ENCODE measurements at regions not wholly inside any gene's neighbourhood (a gene's known extent, or its start where the extent isn't known, plus 50 kb on each side); places are given as distances from the start of the nearest gene placed in this dataset.

DNA sequence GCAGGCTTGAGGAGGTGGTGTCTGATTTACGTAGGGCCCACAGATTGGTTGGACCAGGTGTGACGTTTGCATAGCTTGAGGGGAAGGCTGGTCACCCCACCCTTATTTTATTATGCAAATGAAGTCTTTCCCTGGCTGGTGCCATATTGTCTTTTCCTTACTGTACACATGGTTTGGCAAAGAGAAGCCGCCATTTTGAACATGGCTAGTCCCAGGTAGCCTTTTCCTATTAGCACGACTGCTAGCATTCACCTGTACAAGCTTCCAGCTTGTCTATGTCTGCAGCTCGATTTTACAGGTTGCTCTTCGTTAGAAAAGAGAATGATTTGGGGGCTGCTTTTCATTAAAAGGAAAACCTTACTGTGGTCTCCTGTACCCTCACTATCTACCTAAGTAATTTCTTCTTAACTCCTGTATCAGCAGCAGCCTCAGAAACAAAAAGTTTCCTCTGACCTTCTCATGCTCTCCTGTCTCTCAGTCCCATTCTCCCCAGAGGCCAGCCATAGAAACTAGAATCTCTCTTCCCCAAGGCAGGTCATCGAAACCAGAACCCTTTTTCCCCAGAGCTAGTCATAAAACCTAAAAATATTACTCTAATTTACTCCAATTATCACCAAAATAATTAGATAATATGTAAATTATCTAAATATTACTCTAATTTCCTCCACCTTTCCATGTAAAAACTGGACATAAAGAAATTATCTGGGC lies 151.8 kb downstream of the B3GNT2 start:
- no peaks in the 10 kb centered on the region for H3K4me1 ChIP-seq (ENCODE audit: control insufficient read depth, insufficient read depth, low read length)
- ChIA-PET POLR2A (no interaction called here), CTCF (no interaction called here)
- in situ Hi-C loops (cut with HindIII; ENCODE audit: low pct_unique_long_range_greater_than_20kb, low sequenced_read_pairs) (no loop called here), intact Hi-C loops (cut with micrococcal nuclease; ENCODE audit: unreplicated experiment) (no loop called here)
- H3K27ac ChIP-seq (ENCODE audit: low read length): no peak overlapping the region
- no peak for ATAC-seq
- no TSS peak for BruUV-seq (replicated peaks)
- TF ChIP-seq POLR2AphosphoS5 (IDR thresholded peaks at IDR 0.05; ENCODE audit: low read depth, low read length): no peak
- TF ChIP-seq TCF7L2 (IDR thresholded peaks at IDR 0.05; ENCODE audit: low read depth, low read length): no peak
- TF ChIP-seq, protein P1, sequence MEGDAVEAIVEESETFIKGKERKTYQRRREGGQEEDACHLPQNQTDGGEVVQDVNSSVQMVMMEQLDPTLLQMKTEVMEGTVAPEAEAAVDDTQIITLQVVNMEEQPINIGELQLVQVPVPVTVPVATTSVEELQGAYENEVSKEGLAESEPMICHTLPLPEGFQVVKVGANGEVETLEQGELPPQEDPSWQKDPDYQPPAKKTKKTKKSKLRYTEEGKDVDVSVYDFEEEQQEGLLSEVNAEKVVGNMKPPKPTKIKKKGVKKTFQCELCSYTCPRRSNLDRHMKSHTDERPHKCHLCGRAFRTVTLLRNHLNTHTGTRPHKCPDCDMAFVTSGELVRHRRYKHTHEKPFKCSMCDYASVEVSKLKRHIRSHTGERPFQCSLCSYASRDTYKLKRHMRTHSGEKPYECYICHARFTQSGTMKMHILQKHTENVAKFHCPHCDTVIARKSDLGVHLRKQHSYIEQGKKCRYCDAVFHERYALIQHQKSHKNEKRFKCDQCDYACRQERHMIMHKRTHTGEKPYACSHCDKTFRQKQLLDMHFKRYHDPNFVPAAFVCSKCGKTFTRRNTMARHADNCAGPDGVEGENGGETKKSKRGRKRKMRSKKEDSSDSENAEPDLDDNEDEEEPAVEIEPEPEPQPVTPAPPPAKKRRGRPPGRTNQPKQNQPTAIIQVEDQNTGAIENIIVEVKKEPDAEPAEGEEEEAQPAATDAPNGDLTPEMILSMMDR (IDR thresholded peaks at IDR 0.05): no peak
- TF ChIP-seq, protein P2, sequence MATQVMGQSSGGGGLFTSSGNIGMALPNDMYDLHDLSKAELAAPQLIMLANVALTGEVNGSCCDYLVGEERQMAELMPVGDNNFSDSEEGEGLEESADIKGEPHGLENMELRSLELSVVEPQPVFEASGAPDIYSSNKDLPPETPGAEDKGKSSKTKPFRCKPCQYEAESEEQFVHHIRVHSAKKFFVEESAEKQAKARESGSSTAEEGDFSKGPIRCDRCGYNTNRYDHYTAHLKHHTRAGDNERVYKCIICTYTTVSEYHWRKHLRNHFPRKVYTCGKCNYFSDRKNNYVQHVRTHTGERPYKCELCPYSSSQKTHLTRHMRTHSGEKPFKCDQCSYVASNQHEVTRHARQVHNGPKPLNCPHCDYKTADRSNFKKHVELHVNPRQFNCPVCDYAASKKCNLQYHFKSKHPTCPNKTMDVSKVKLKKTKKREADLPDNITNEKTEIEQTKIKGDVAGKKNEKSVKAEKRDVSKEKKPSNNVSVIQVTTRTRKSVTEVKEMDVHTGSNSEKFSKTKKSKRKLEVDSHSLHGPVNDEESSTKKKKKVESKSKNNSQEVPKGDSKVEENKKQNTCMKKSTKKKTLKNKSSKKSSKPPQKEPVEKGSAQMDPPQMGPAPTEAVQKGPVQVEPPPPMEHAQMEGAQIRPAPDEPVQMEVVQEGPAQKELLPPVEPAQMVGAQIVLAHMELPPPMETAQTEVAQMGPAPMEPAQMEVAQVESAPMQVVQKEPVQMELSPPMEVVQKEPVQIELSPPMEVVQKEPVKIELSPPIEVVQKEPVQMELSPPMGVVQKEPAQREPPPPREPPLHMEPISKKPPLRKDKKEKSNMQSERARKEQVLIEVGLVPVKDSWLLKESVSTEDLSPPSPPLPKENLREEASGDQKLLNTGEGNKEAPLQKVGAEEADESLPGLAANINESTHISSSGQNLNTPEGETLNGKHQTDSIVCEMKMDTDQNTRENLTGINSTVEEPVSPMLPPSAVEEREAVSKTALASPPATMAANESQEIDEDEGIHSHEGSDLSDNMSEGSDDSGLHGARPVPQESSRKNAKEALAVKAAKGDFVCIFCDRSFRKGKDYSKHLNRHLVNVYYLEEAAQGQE (IDR thresholded peaks at IDR 0.05; ENCODE audit: insufficient read depth in 1 of 2, low read depth in 2 of 2, low read length in 1 of 2): no peak
- TF ChIP-seq SIN3A (IDR thresholded peaks at IDR 0.05; ENCODE audit: borderline replicate concordance, insufficient read depth, low read depth, low read length): no peak
- H3K9me3 ChIP-seq (ENCODE audit: control insufficient read depth, insufficient read depth, low read depth, low read length): no peaks in the 10 kb centered on the region
- H3K4me3 ChIP-seq (ENCODE audit: low read depth in 2 of 2, low read length in 2 of 2): no peak overlapping the region
- no peaks in the 10 kb centered on the region for H3K36me3 ChIP-seq (ENCODE audit: control insufficient read depth, insufficient read depth, low read length)
- no peak for DNase-seq (ENCODE audit: low read depth, low spot score)
- H3K27me3 ChIP-seq (ENCODE audit: control insufficient read depth, insufficient read depth, low read length): no peaks in the 10 kb centered on the region

DNA sequence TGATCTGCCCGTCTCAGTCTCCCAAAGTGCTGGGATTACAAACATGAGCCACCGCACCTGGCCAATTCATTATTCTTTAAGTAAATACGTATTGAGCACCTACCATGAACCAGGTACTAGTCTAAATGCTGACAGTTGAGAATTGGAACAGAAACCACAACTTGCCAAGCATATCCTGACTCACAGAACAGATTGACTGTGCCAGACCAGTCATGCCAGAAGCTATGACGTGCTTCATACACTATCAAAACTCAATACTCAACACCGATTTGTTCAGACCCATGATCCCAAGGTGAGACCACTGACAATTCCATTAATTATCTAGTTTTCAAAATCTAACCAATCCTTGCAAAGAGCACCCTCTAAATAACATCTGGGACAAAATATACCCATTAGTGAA lies 148.6 kb downstream of the B3GNT2 start:
- Histone ChIP-seq H3K4me1 (ENCODE audit: control insufficient read depth, insufficient read depth, low read length) (no peaks in the 10 kb centered on the region), H3K36me3 (ENCODE audit: control insufficient read depth, insufficient read depth, low read length) (no peaks in the 10 kb centered on the region), H3K27ac (ENCODE audit: low read length) (no peak overlapping the region), H3K9me3 (ENCODE audit: control insufficient read depth, insufficient read depth, low read depth, low read length) (no peaks in the 10 kb centered on the region), H3K4me3 (ENCODE audit: low read depth in 2 of 2, low read length in 2 of 2) (no peak overlapping the region), H3K27me3 (ENCODE audit: control insufficient read depth, insufficient read depth, low read length) (no peaks in the 10 kb centered on the region)
- intact Hi-C loops (cut with micrococcal nuclease; ENCODE audit: unreplicated experiment) (no loop called here), in situ Hi-C loops (cut with HindIII; ENCODE audit: low pct_unique_long_range_greater_than_20kb, low sequenced_read_pairs) (no loop called here)
- no peak for ATAC-seq
- DNase-seq (ENCODE audit: low read depth, low spot score): no peak
- TF ChIP-seq, protein P1 (IDR thresholded peaks at IDR 0.05): no peak
- TF ChIP-seq TCF7L2 (IDR thresholded peaks at IDR 0.05; ENCODE audit: low read depth, low read length): no peak
- POLR2A ChIA-PET: no interaction called here
- no TSS peak for BruUV-seq (replicated peaks)
- CTCF ChIA-PET: no interaction called here

Data from Panc1 (cell line).